ENCODE measurements at regions not wholly inside any gene's neighbourhood (a gene's known extent, or its start where the extent isn't known, plus 50 kb on each side); places are given as distances from the start of the nearest gene placed in this dataset.

GRCh38 chr14:97798176-97798575 is 1001.0 kb downstream of the VRK1 start:
- H2AFZ ChIP-seq (ENCODE audit: low read depth): no peak overlapping the region
- POLR2A ChIA-PET: no interaction called here
- no peaks in the 10 kb centered on the region for H3K36me3 ChIP-seq (replicated peaks in 1 of 2; ENCODE audit: control insufficient read depth in 1 of 2, insufficient read depth in 2 of 2, low read length in 1 of 2)
- no peaks in the 10 kb centered on the region for H3K9me3 ChIP-seq
- CTCF ChIA-PET: no interaction called here
- no peaks in the 10 kb centered on the region for H3K9me2 ChIP-seq
- H3K27ac ChIP-seq (ENCODE audit: low read depth in 2 of 2, low read length in 1 of 2): no peak overlapping the region
- H3K27me3 ChIP-seq (ENCODE audit: insufficient read depth): no peaks in the 10 kb centered on the region
- TF ChIP-seq PBX3 (IDR thresholded peaks at IDR 0.05) (no peak), POLR2AphosphoS5 (IDR thresholded peaks at IDR 0.05; ENCODE audit: low read depth, low read length) (no peak), SIN3A (IDR thresholded peaks at IDR 0.05; ENCODE audit: borderline replicate concordance, low read depth, low read length) (no peak), ZBTB33 (IDR thresholded peaks at IDR 0.05; ENCODE audit: borderline replicate concordance, low read depth) (no peak), RAD21 (IDR thresholded peaks at IDR 0.05; ENCODE audit: low read length) (no peak), REST (IDR thresholded peaks at IDR 0.05; ENCODE audit: low read depth, low read length) (no peak), USF1 (IDR thresholded peaks at IDR 0.05; ENCODE audit: borderline replicate concordance, low read depth) (no peak), MXI1 (IDR thresholded peaks at IDR 0.05; ENCODE audit: low read depth, low read length) (no peak)
- no peaks in the 10 kb centered on the region for H3F3A ChIP-seq (replicated peaks; ENCODE audit: insufficient read depth)
- H3K4me1 ChIP-seq (ENCODE audit: control insufficient read depth in 1 of 2, insufficient read depth in 2 of 2, low read depth in 1 of 2, low read length in 1 of 2): no peaks in the 10 kb centered on the region
- no peak for DNase-seq
- whole genome bisulfite sequencing (ENCODE audit: low lambda C conversion rate): 11% methylated on average over 9 of the region's 9 CpGs
- H4K20me1 ChIP-seq (ENCODE audit: insufficient read depth): no peaks in the 10 kb centered on the region
- H3K4me3 ChIP-seq (ENCODE audit: low read depth in 2 of 2, low read length in 1 of 2): no peak overlapping the region
- H3K4me2 ChIP-seq: no peak overlapping the region
- H3K79me2 ChIP-seq (ENCODE audit: insufficient read depth): no peaks in the 10 kb centered on the region
- H3K9ac ChIP-seq: no peak overlapping the region

All from SK-N-SH (cell line).